Astrocyte of the spinal cord (primary cell): ENCODE measurements at regions not wholly inside any gene's neighbourhood (a gene's known extent, or its start where the extent isn't known, plus 50 kb on each side); places are given as distances from the start of the nearest gene placed in this dataset.

Source experiments
- DNase-seq: peaks from one replicate; pipeline ENCODE4 v3.0.0; 2011; ENCODE audit warnings: low read depth, low spot score
- H3K4me3 ChIP-seq: 2 replicates; pipeline ENCODE4 v1.5.1; 2011; ENCODE audit warnings: low read depth, mild to moderate bottlenecking, low read length, moderate library complexity
- CTCF ChIP-seq: IDR thresholded peaks from 2 replicates; pipeline ENCODE4 v1.5.1; 2012; ENCODE audit warnings: low read depth, mild to moderate bottlenecking, low read length, inconsistent platforms
- in situ Hi-C: cut with HindIII; loops from 2 replicates; pipeline ENCODE4 v1.10.0; 2017; ENCODE audit warnings: low sequenced_read_pairs

GRCh38 chr14:42374332-42374731 lies 767.7 kb downstream of the LRFN5 start:
- peak; percentile 3 for DNase-seq
- TF ChIP-seq CTCF: no peak
- H3K4me3 ChIP-seq: no peak overlapping the region
- in situ Hi-C loops: no loop called here

GRCh38 chr14:42370056-42370455 lies 763.4 kb downstream of the LRFN5 start:
- DNase-seq: no peak
- TF ChIP-seq CTCF: no peak
- in situ Hi-C loops: no loop called here

GRCh38 chr14:42368234-42368633 lies 761.6 kb downstream of the LRFN5 start:
- TF ChIP-seq CTCF: no peak
- in situ Hi-C loops: no loop called here

More at GRCh38 chr14:42370056-42370455, 763.4 kb downstream of the LRFN5 start:
- H3K4me3 ChIP-seq: no peak overlapping the region

GRCh38 chr14:42353315-42353714 lies 746.6 kb downstream of the LRFN5 start:
- in situ Hi-C loops: no loop called here
- no peak for TF ChIP-seq CTCF
- DNase-seq: no peak
- H3K4me3 ChIP-seq: no peak overlapping the region

More at GRCh38 chr14:42368234-42368633, 761.6 kb downstream of the LRFN5 start:
- no peak overlapping the region for H3K4me3 ChIP-seq
- no peak for DNase-seq

- H3K4me3 ChIP-seq: no peak overlapping the region
- TF ChIP-seq CTCF: no peak
- in situ Hi-C loops: no loop called here
- DNase-seq: no peak
These were observed 729.2 kb downstream of the LRFN5 start for GRCh38 chr14:42335918-42336317.

- in situ Hi-C loops: no loop called here
- H3K4me3 ChIP-seq: no peak overlapping the region
- no peak for TF ChIP-seq CTCF
- no peak for DNase-seq
These were observed 728.3 kb downstream of the LRFN5 start for GRCh38 chr14:42334931-42335330.

GRCh38 chr14:42323426-42323825 lies 716.8 kb downstream of the LRFN5 start:
- DNase-seq: no peak
- no peak overlapping the region for H3K4me3 ChIP-seq
- in situ Hi-C loops: no loop called here
- no peak for TF ChIP-seq CTCF
